ENCODE measurements at regions not wholly inside any gene's neighbourhood (a gene's known extent, or its start where the extent isn't known, plus 50 kb on each side); places are given as distances from the start of the nearest gene placed in this dataset.

GRCh38 chr9:72459308-72459707, 62.1 kb upstream of the TMC1 start:
- TF ChIP-seq POLR2A (IDR thresholded peaks at IDR 0.05; ENCODE audit: low read depth, low read length): no peak
- TF ChIP-seq POLR2AphosphoS5 (IDR thresholded peaks at IDR 0.05; ENCODE audit: low read depth, low read length): no peak

Measured in GM12892 (cell line).